Epidermal melanocyte (primary cell): ENCODE measurements at regions not wholly inside any gene's neighbourhood (a gene's known extent, or its start where the extent isn't known, plus 50 kb on each side); places are given as distances from the start of the nearest gene placed in this dataset.

Experiments
- DNase-seq: peaks from one replicate; pipeline ENCODE4 v3.0.0; 2011; ENCODE audit warnings: low spot score; ENCODE audit not compliant: insufficient read length

DNA sequence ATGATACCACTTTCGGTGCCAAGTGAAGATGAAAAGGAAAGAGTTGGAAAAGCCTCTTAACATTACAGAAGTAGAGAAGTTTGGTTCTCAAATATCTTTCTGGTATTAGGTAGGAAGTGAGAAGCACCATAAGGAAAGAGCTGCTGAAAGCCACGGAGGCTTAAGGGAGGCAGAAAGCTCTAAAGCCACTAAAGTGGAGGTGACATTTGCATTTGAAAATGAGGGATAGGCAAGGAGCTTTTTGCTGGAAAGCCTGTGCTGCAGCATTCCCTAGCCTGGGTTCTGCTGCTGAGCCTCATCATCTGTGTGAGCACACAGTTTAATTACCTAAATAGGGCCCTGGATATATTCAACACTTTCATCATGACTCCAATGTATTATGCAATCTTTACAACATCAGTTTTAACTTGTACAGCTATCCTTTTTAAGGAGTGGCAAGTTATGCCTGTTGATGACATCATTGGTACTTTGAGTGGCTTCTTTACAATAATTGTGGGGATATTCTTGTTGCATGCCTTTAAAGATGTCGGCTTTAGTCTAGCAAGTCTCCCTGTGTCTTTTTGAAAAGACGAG lies 315.4 kb downstream of the RBM26 start:
- DNase-seq = no peak

DNA sequence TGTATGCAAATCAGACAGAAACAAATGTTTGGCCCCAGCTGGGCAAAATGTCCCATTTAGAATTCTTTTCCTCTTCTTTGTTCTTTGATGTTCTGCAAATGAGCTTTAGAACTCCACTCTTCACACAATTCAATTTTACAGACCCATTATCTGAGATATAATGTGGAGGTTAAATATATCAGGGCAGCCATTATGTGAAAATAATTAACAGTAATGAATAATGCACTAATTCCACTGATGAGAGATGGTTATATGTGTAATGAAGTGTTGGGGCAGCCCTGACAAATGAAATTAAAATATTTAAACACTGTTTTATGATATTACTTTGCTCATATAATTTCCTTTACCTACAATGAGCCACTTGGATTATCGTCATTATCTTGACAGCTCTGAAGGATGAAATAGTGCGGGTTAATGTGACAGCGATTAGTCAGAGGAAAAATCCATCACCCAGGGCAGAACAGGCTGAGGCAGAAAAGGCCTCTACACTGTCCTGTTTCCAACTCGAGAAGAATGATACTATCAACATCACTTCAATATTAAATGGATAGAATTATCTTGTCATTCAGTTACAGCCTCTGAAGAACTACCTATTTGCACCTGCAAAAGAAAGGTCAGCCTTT lies 321.1 kb downstream of the RBM26 start:
- no peak for DNase-seq

DNA sequence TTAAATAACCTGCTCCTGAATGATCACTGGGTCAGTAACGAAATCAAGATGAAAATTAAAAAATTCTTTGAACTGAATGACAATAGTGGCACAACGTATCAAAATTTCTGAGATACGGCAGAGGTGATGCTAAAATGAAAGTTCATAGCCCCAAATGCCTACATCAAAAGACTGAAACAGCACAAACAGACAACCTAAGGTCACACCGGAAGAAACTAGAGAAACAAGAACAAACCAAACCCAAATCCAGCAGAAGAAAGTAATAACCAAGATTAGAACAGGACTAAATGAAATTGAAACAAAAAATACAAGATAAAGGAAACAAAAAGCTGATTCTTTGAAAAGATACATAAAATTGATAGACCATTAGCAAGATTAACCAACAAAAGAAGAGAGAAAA lies 324.1 kb downstream of the RBM26 start:
- DNase-seq = no peak

DNA sequence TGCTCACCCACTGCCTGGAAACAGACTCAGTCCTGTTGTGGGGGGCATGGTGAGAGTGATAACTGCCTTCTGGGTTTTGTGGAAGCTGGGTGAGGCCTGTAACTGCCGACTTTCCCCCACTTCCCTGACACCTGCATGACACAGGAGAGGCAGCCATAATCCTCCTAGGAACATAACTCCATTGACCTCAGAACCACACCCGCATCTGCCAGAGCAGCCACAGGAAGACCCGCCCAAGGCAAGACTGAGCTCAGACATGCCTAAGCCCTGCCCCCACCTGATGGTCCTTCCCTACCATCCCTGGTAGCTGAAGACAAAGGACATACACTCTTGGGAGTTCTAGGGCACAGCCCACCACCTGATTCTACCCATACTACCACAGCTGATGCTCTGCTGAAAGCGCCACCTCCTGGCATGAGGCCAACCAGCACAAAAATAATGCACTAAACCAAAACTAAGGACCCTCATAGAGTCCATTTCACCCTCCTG lies 326.7 kb downstream of the RBM26 start:
- DNase-seq = no peak

DNA sequence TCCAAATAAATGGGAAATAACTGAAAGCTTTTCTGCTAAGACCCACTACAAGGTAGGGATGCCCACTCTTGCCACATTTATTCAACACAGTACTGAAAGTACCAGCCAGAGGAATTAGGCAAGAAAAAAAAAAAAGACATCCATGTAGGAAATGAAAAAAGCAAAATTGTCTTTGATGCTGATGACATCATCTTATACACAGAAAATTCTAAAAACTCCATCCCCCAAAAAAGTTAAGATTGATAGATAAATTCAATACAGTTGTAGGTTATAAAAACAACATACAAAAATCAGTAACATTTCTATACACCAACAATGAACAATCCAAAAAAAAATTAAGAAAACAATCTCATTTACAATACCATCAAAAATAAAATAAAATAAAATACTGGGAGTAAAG lies 330.4 kb downstream of the RBM26 start:
- DNase-seq = no peak

DNA sequence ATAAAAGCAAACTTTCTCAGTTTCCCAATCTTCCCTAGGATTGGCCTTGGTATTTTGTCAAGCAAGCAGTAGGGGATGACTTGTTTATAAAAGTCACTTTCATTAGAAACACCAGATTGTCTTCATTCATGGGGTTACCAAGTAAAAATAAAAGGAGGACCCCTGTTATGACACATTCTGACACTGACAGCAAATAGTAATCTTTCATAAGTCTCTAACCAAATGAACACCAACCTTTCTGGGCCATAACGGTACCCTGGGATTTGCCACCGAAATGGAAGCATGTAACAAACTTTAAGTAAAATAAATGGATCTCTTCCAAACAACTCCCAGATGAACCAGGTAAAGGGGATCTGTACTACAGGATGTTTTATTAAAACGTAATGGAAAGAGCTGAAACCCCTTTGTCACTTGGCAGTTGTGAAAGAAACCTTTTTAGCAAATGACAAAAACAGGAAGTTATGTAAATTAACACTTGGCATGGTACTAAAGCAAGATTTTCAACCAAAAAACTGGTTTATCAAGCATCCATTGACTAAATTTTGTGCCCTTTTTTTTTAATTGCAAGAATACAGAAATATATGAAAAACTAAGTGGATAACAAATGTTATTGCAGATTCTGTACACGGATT lies 335.6 kb downstream of the RBM26 start:
- no peak for DNase-seq

DNA sequence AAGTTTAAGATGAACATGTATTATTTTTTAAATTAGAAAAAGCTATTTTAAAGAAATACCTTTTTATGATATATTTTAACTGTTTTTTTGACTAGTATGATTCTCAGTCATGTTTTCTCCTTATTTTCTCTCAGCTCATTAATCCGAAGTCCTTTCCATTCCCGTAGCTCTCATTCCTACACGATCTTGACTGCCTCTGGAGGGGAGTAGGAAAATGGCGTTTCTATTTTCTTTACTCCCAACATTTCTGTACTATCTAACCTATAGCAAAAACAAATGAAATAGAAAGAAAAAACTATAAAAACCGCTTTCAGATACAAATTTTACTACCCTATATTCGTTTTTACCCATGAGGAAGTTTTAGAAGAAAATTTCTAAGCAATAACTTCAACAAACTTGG lies 343.8 kb downstream of the RBM26 start:
- DNase-seq = no peak

DNA sequence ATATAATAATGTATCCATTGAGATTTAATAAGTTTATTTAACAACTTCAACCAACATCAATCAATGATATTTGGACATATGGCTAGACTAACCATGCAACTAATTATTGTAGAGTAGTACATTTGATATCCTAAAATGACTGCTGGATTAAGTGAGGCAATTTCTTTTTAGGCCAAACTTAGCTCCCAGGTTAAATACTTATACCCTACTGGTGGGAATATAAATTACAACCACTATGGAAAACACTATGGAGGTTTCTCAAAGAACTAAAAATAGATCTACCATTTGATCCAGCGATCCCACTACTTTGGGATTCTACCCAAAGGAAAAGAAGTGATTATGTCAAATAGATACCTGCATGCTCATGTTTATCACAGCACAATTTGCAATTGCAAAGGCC lies 345.8 kb downstream of the RBM26 start:
- no peak for DNase-seq

DNA sequence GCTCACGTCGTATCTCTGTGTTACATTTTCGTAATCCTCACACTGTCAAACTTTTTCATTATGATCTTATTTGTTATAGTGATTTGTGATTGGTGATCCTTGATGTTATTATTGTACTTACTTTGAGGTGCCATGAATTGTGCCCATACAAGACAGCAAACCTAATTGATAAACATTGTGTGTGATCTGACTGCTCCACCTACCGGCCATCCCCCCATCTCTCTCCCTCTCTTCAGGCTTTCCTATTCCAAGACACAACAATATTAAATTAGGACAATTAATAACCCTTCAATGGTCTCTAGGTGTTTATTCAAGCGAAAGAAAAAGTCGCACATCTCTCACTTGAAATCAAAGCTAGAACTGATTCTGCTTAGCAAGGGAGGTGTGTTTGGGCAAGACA lies 349.3 kb downstream of the RBM26 start:
- DNase-seq = no peak

DNA sequence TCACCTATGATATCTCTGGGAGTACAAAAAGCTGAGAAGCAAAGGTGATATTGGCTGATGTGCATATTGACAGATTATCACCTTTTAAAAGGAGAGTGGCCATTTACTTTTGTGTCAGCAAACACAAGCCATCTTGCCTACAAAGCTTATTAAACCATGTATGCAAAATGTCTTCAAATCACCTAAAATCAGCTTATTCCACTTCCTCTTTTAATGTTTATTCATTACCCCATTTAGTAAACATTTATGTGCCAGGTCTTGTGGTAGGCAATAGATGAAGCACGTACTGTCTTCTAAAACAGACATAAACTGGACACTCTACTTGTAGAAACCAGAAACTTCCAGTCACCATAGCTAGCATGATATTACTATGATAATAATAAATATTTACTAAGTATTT lies 354.6 kb downstream of the RBM26 start:
- no peak for DNase-seq

DNA sequence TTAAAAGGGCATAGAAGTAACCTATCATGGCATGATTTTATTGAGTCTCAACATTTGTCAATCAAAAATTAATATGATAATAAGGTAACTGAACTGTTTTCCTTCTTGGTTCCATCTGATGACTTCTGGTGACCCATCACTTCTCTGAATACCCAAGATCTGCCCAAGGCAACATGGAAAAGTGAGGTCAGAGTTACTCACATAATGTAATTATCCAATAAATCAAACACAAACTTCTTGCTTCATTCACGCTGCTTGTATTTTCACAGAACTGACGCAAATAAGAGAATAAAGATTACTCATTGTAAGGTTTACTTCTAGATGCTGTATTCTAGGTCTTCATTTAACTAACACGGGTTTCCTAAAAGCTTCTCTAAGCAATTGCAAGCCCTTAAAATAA lies 361.6 kb downstream of the RBM26 start:
- no peak for DNase-seq

DNA sequence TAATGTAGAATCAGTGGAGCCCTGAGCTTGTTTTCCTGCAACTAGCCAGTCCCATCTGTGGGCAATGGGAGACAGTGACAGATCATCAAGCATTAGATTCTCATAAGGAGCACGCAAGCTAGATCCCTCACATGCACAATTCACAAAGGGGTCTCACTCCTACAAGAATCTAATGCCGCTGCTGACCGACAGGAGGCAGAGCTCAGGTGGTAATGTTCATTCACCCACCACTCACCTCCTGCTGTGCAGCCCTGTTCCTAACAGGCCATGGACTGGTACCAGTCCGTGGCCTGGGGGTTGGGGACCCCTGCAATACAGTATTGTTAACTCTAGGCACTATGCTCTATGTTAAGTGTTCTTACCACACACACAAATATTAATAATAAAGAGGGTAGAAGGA lies 362.8 kb downstream of the RBM26 start:
- DNase-seq = no peak

DNA sequence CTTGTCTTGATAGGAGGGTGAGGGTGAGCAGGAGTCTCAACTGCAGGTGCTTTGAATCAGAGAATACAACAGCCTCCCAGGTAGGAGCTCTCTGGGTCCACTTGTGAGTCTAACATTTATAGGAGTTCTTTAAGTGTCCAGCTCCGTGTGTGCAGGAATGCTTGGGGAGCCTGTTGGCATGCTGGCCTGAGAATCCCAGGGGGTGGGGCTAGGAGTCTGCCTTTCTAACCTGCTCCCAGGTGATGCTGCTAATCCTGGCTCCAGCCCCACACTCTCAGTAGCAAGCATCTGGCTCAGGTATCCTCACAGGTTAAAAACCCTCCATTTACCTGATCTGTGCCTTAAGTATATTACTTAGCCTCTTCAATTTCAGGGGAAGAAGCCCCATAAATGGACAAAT lies 368.9 kb downstream of the RBM26 start:
- DNase-seq = no peak

DNA sequence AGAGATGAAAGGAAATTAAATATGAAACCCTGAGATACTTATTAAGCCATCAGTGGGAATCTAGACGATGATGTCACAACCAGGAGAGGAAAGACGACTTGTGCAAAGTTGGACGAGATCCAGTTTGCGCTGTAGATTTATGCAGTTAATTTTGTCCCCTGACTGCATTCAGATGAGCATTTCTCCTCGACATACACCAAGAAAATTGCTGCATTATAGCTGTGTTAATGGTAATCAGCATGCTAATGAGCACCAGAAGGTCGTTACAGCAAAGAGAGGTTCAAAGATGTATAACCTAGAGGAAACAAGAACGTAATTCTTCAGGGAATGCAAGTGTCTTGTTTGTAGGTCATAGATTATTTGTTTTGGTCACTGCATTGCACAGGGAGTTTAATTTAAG lies 371.7 kb downstream of the RBM26 start:
- no peak for DNase-seq

DNA sequence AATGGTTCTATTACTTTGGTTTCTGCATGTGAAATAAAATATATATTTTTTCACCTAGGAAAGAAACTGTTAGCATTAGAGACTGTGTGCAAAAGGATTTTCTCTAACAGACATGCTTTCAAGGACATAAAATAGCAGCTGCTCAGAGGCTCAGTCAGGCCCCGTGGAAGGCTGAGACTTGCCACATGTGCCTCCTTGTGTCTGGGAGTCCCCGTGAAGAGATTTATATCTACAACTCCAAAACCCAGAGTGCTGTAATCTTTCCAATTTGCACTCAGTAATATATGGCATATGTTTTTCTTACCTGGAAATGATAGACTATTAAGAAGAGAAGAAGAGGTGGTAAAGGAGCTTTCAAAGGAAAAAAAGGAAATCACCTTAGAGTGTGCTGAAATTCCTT lies 371.6 kb upstream of the OBI1 start:
- no peak for DNase-seq

DNA sequence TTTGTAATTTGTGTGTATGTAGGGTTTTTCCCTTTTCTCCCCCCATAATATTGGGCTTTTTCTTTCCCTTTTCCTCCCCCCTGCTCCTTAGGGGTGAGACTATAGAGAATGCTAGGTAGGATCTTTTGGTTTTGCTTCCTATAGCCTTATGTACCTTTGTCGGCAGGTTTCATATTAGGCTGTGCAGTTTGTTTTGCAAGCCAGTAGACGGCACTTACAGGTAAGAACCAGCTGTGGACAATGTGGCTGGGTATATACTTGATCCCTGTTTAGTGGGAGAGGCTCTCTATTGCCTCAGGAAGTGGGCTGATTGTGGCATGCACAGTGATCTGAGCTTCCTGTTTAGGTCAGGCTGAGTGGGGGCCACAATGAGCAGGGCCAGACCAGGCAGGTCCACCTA lies 359.2 kb upstream of the OBI1 start:
- DNase-seq = no peak

DNA sequence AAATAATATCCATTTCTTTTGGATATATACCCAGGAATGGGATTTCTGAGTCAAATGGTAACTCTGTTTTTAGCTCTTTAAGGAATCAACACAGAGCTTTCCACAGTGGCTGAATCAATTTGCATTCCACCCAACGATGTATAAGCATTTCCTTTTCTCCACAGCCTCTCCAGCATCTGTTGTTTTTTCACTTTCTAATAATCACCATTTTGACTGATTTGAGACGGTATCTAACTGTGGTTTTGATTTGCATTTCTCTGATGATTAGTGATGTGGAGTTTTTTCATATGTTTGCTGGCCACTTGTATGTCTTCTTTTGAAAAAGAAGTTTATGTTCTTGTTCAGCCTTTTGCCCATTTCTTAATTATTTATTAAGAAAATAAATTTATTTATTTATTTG lies 352.2 kb upstream of the OBI1 start:
- no peak for DNase-seq

DNA sequence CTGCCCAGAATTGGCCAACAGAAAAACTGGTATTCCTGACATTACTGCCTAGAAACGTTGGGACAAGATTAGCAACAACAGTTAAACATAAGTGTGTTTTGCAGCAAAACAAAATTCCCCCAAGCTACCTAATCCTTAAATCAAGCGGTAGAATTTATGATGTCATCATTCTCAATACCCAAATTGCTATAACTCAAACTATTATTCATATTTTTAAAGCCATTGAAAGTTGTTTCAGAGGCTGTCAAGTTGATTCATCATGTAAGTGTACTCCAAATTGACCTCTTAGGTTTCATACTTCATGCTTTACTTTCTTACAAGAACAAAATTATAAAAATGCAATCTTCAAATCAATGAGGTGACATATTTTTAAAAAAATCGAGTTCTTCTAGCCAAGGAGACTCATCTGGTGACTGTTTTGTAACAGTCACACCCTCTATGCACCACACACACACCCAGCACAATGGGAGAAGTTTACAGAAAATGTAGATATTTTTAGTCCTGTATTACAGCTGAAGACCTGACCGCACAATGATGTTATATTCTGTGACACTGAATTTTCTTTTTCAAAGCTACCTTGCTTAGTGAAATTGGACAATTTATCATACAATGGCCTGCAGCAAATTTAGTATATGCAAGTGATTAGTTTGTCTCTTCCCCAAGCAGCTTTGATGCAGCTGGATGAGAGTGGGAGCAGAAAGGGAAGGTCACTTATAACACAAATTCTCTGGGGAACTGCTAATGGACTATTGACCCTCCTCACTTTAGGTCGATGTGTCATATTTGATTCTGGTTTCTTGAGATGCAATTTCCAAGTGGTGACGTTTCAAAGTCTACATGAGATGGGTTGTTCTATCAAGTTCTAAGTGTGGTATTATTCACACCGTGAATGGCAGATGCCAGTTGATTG lies 345.3 kb upstream of the OBI1 start:
- DNase-seq = no peak

DNA sequence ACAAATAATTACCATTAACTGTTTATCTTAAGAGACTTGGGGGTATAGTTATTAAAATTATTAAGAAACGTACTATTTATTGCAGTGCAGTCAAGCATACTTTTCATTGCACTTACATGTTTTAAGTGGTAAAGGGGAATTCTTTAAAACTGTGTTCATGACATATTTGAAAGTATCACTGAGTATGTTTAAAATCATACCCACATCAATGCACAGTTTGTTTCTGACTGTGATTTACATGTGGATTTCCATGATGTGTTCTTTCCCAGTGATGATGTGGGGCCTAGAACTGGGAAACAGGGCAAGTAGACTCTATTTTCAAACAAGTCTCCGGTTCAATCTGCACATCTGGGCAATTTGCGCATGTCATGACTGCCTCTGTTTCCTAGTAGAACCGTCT lies 340.5 kb upstream of the OBI1 start:
- DNase-seq = no peak

DNA sequence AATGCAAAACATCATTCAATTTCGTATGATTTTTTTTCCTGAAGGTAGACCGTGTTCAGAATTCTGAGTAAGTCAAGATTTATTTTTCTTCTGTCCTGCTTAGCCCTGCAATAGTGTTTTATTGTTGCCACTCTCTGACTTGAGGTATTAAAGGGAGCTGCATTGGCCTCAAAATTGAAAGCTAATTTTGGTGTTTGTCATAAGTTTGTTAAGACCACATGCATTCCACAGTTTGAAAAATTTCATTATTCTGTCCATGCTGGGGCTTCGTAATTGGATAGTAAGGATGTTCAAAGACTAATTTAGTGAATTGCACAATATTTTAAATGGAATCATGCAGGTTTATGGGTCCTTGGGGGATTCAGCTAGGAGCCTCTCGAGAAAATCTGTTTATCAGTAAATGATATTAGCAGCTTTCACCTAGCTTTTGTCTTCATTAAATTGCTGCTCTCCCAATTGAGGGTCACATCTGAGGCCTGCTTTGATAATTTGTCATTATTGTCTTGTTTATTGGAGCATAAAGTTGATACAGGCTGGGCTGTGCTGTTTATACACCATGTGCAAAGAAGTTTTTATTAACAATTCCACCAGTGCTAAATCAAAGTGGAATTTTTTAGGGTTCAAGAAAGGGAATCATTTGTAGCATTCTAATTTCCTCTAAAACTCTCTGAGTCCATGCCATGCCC lies 339.8 kb upstream of the OBI1 start:
- DNase-seq = no peak

DNA sequence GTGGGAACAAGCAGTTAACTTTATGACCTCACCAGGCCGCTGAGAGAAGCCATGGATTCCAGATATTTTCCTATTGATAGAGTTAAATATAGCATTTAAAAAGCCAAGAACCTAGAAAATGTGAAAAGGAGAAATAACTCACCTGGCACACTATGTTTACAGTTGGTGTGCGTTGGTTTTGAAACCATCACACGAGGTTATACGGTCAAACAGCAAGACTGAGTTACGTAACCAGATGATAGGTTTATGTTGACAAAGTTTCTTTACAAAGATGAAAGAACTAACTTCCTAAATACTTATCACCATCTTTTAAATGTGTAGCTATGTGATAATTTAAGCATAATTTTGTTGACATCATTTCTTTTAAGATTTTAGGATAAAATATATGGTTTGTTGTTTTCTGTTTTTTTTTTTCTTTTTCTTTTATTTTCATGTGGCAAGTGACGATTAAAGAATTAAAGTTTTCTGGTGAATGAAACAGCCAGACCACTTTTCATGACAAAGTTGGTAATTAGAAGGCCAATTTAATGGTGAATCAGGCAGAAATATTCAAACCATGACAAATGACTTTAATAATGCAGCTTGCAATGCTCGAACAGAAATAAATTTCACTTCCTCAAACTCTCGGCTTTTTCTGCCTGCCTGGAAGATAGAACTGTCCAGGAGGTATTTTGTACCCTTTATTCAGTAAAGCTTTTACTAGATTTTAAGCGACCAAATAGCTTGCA lies 339.1 kb upstream of the OBI1 start:
- DNase-seq = no peak
